Inflammatory macrophage treated with lipopolysaccharide for 1 hour (primary cell): ENCODE measurements at regions not wholly inside any gene's neighbourhood (a gene's known extent, or its start where the extent isn't known, plus 50 kb on each side); places are given as distances from the start of the nearest gene placed in this dataset.
"Not testable (repeated sequence)": the region's sequence is repeated elsewhere in the genome, so short reads cannot be mapped to it uniquely, and the experiment has no call there.

ENCODE experiments used
- DNase-seq, 2 donors: peaks; one replicate each; pipeline ENCODE4 v3.0.0-alpha.2; 2020 to 2022

DNA sequence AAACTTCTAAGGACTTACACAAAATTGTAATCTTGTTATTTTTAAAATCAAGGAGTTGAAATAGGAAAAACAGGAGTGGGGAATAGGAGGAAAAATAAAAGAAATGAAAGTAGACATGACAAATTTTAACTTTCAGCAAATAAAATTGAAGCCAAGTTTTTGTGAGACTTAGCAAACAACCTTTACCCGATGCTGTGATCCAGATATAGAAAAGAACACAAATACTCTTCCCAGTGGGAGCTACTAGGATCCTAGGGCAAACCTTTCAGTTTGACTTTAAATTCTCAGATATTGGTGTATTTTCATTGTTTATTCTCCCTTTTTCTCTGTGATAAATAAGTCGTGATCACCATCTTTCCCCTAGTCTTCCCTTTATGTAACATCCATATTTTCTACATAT, 968.7 kb upstream of the CITED2 start:
- DNase-seq = no peak

- no peak for DNase-seq
Measured at GRCh38 chr6:140341272-140341671, 966.8 kb upstream of the CITED2 start.

GRCh38 chr6:140340795-140341194, 966.3 kb upstream of the CITED2 start:
- no peak for DNase-seq

- not testable (repeated sequence) for DNase-seq
Measured at GRCh38 chr6:140339084-140339483, 964.6 kb upstream of the CITED2 start.

GRCh38 chr6:140321891-140322290, 947.4 kb upstream of the CITED2 start:
- peak; percentile 42 to 47 for DNase-seq

- peak; percentile 65 to 76 for DNase-seq
Measured at GRCh38 chr6:140320081-140321080, 945.9 kb upstream of the CITED2 start.

GRCh38 chr6:140319209-140319608, 944.8 kb upstream of the CITED2 start:
- no peak for DNase-seq

DNA sequence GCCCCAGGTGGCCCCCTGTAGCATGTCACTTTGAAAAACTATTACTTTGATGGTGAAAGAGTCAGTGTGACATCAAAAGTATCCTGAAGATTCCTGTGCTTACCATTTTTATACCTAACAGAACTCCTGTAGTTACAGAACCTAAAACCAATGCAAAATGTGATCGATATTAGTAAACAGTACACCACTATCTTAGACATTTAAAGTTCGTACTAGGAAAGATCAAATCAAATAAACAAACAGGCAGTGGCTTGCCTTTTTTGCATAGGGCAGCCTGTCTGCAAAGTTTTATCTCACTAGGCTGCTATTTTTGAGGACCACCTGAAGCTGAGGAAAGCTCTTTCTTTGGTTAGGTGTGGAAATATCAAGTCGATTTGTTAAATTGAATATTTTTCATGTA, 944.0 kb upstream of the CITED2 start:
- no peak for DNase-seq

- DNase-seq = no peak
Measured at GRCh38 chr6:140317950-140318349, 943.5 kb upstream of the CITED2 start.

GRCh38 chr6:140316966-140317365, 942.5 kb upstream of the CITED2 start:
- DNase-seq = no peak

DNA sequence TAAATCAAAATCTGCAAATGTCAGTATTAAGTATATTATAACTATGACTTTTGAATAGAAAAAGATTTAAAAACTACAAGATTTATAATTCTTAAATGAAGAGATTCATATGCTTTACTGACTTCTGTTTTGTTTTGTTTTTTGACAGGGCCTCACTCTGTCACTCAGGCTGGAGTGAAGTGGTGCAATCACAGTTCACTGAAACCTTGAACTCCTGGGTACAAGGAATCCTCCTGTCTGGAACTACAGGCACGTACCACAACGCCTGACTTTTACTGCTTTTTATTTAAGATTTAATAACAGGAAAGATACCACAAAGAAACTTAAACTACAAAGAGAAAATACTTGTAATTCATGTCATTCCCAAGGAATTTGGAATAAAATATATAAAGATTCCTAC, 940.2 kb upstream of the CITED2 start:
- no peak for DNase-seq

GRCh38 chr6:140311146-140311545, 936.7 kb upstream of the CITED2 start:
- no peak for DNase-seq

DNA sequence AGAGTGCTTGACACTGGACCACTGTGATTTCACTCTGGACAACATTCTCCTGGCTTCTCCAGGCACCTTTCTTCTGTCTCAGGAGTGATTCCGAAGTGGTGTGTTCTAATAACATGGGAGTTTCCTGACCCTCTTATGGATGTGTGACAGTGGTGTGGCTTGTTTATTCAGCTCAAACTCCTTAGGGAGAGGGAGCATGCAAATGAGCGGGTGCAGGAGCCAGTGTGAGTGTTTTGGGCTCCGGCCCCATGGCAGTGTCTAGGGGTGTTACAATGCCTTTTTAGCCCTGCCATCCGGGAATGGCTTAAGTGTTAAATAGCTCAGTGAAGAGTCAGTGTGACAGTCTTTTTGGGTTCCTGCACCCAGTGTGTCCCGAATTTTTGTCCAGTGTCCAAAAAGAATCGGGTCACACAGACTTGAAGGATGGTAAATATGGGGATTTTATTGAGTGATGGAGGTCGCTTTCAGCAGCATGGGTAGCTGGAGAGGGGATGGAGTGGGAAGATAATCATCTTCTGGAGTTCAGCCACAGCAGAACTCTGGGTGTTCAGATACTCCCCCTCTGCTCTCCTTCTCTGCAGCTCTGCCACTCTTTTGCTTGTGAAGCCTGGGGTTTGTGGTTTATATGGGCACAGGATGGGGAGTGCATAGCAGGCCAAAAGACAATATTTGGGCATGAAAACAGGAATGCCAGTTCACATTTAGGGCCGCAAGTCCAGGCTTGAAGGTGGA, 928.9 kb upstream of the CITED2 start:
- no peak for DNase-seq

GRCh38 chr6:140300331-140300730, 925.9 kb upstream of the CITED2 start:
- no peak for DNase-seq

DNA sequence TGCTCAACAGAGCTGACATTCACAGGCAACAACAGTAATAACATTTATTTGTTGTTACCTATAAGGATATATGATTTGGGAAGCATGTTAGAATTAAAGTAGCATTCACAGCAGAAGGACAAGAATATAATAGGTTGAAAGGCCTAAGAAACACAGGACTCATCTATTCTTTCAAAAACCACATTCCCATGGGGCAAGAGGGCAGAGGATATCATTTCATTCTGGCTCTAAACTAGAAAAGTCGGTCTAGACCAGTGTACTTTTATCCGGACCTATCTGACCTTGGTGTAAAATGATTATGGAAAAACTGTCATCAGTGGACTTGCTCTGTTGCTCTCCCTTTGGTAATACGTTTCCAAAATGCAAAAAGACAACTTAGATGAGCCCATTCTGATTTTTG, 914.7 kb upstream of the CITED2 start:
- no peak for DNase-seq

GRCh38 chr6:140285998-140286690, 911.7 kb upstream of the CITED2 start:
- no peak for DNase-seq

- no peak for DNase-seq
Measured at GRCh38 chr6:140285471-140285870, 911.0 kb upstream of the CITED2 start.

- no peak for DNase-seq
Measured at GRCh38 chr6:140284871-140285270, 910.4 kb upstream of the CITED2 start.

- no peak for DNase-seq
Measured at GRCh38 chr6:140283197-140283596, 908.7 kb upstream of the CITED2 start.

GRCh38 chr6:140281767-140282166, 907.3 kb upstream of the CITED2 start:
- DNase-seq = no peak

- DNase-seq = no peak
Measured at GRCh38 chr6:140281236-140281635, 906.8 kb upstream of the CITED2 start.

- DNase-seq = no peak
Measured at GRCh38 chr6:140276719-140277118, 902.3 kb upstream of the CITED2 start.

DNA sequence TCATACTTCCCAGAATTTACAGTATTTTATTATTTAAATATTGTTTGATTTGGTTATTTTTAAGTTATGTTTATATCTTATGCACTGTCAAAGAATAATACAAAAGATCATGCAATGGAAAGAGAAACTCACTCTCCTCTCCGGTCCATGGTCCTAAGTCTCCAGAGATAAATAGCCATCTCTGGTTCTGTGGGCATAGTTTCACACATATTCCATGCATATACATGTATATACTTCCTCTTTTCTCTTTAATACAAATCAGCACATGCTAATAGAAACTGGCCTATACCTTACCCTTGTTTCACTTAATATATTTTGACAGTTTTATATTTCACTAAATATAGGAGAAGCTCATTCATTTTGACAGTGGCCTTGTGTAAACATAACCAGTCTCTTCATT, 901.7 kb upstream of the CITED2 start:
- DNase-seq = no peak
